H1 (cell line): ENCODE measurements at regions not wholly inside any gene's neighbourhood (a gene's known extent, or its start where the extent isn't known, plus 50 kb on each side); places are given as distances from the start of the nearest gene placed in this dataset.

ENCODE experiments used
- CTCF ChIA-PET: fragments of 300-600 bp; sonication (Branson Sonifier 250); formaldehyde crosslinking; loops from one replicate; lab custom pipeline; 2021; ENCODE audit not compliant: partially characterized antibody; lab: Charles Lee
- POLR2A ChIA-PET: fragments of 300-600 bp; sonication (Branson Sonifier 250); formaldehyde crosslinking; loops from one replicate; lab custom pipeline; 2021; ENCODE audit warnings: inconsistent platforms; ENCODE audit not compliant: partially characterized antibody; lab: Charles Lee
- DNase-seq, 2 experiments: peaks; one replicate each; pipeline versions ENCODE4 v3.0.0 to v3.0.0-alpha.2; 2010 to 2022; ENCODE audit warnings: low spot score in 2 of 2, low read depth in 1 of 2, mixed read lengths in 1 of 2
- FAIRE-seq: peaks from 2 replicates; lab custom pipeline; 2011; peaks lifted over from hg19 to GRCh38; lab: Jason Lieb, UNC
- H2AFZ ChIP-seq: 2 replicates; pipeline ENCODE4 v1.8.1; 2012; ENCODE audit warnings: low read length, inconsistent platforms
- H2AK5ac ChIP-seq: 2 replicates; pipeline ENCODE4 v1.6.1; 2013; ENCODE audit warnings: low read depth, low read length
- H2BK120ac ChIP-seq: replicated peaks from 2 replicates; pipeline ENCODE3; 2013; ENCODE audit warnings: low read depth, low read length, inconsistent platforms
- H2BK12ac ChIP-seq: 2 replicates; pipeline ENCODE4 v1.6.1; 2013; ENCODE audit warnings: low read depth, low read length
- H2BK15ac ChIP-seq: 2 replicates; pipeline ENCODE4 v1.6.1; 2013; ENCODE audit warnings: low read length
- H2BK20ac ChIP-seq: 2 replicates; pipeline ENCODE4 v1.6.1; 2013; ENCODE audit warnings: low read length
- H2BK5ac ChIP-seq: 2 replicates; pipeline ENCODE4 v1.6.1; 2013; ENCODE audit warnings: low read depth, low read length
- H3K14ac ChIP-seq: 2 replicates; pipeline ENCODE4 v1.6.1; 2013; ENCODE audit warnings: inconsistent platforms; ENCODE audit not compliant: insufficient read length
- H3K18ac ChIP-seq: 2 replicates; pipeline ENCODE4 v1.6.1; 2013; ENCODE audit warnings: low read length; ENCODE audit errors: extremely low read depth
- H3K23ac ChIP-seq: 2 replicates; pipeline ENCODE4 v1.6.1; 2013; ENCODE audit warnings: inconsistent platforms; ENCODE audit not compliant: insufficient read length
- H3K23me2 ChIP-seq: 2 replicates; pipeline ENCODE4 v1.6.1; 2013; ENCODE audit warnings: low read depth, low read length
- H3K27ac ChIP-seq: 2 replicates; pipeline ENCODE4 v1.6.1; 2011; ENCODE audit warnings: low read depth, low read length, inconsistent platforms
- H3K27me3 ChIP-seq, 4 experiments: replicated peaks in 1 of 4; 1 replicate in 1 of 4; 2 replicates in 3 of 4; pipeline versions ENCODE4 v1.6.1 to v1.8.1; 2011 to 2013; ENCODE audit warnings: low read length in 3 of 4, mild to moderate bottlenecking in 3 of 4, inconsistent platforms in 2 of 4, mixed read lengths in 2 of 4, moderate library complexity in 1 of 4; ENCODE audit not compliant: control insufficient read depth in 3 of 4, insufficient read depth in 3 of 4; ENCODE audit errors: extremely low read depth in 1 of 4
- H3K36me3 ChIP-seq, 4 experiments: 2 replicates each; pipeline versions ENCODE4 v1.6.1 to v1.8.1; 2011 to 2013; ENCODE audit warnings: mild to moderate bottlenecking in 4 of 4, low read length in 3 of 4, moderate library complexity in 2 of 4, control low read depth in 1 of 4, inconsistent platforms in 1 of 4; ENCODE audit not compliant: insufficient read depth in 4 of 4, control insufficient read depth in 2 of 4
- H3K4ac ChIP-seq: replicated peaks from 2 replicates; pipeline ENCODE3; 2013; ENCODE audit warnings: low read length, low read depth, mixed read lengths, inconsistent platforms; ENCODE audit not compliant: insufficient read length
- H3K4me1 ChIP-seq, 4 experiments: replicated peaks in 1 of 4; 1 replicate in 1 of 4; 2 replicates in 3 of 4; pipeline versions ENCODE4 v1.6.1 to v1.8.1; 2011 to 2013; ENCODE audit warnings: low read length in 3 of 4, inconsistent platforms in 2 of 4, mixed read lengths in 1 of 4; ENCODE audit not compliant: insufficient read depth in 4 of 4, control insufficient read depth in 3 of 4
- H3K4me2 ChIP-seq, 2 experiments: 2 replicates each; pipeline versions ENCODE4 v1.6.1 to v1.8.1; 2011 to 2013; ENCODE audit warnings: low read depth in 2 of 2, low read length in 2 of 2, control low read depth in 1 of 2, inconsistent platforms in 1 of 2, mild to moderate bottlenecking in 1 of 2; ENCODE audit not compliant: insufficient read depth in 1 of 2
- H3K4me3 ChIP-seq, 4 experiments: fragments of 200-600, 300-600 bp in 1 of 4; sonication (generic), shearing (Covaris generic), sonication (Bioruptor Twin) in 1 of 4; 2 replicates each; pipeline versions ENCODE4 v1.5.1 to v1.8.1; 2011 to 2016; ENCODE audit warnings: low read length in 4 of 4, low read depth in 3 of 4, control low read depth in 2 of 4, inconsistent platforms in 2 of 4, mild to moderate bottlenecking in 2 of 4, mixed read lengths in 1 of 4, moderate library complexity in 1 of 4; ENCODE audit not compliant: insufficient read depth in 2 of 4; ENCODE audit errors: extremely low read depth in 1 of 4
- H3K56ac ChIP-seq: replicated peaks from 2 replicates; pipeline ENCODE3; 2013; ENCODE audit warnings: low read depth, mild to moderate bottlenecking, mixed read lengths, low read length, inconsistent platforms; ENCODE audit not compliant: insufficient read length
- H3K79me1 ChIP-seq: 2 replicates; pipeline ENCODE4 v1.6.1; 2013; ENCODE audit warnings: low read depth, low read length, control low read depth
- H3K79me2 ChIP-seq, 2 experiments: 2 replicates each; pipeline versions ENCODE4 v1.6.1 to v1.8.1; 2012 to 2013; ENCODE audit warnings: low read length in 2 of 2, mild to moderate bottlenecking in 2 of 2, inconsistent platforms in 1 of 2; ENCODE audit not compliant: insufficient read depth in 2 of 2, control insufficient read depth in 1 of 2
- H3K9ac ChIP-seq, 4 experiments: replicated peaks in 1 of 4; 1 replicate in 1 of 4; 2 replicates in 3 of 4; pipeline versions ENCODE4 v1.6.1 to v1.8.1; 2011 to 2013; ENCODE audit warnings: low read depth in 3 of 4, low read length in 3 of 4, control low read depth in 2 of 4, mild to moderate bottlenecking in 2 of 4, moderate library complexity in 2 of 4, inconsistent platforms in 1 of 4; ENCODE audit errors: extremely low read depth in 1 of 4
- H3K9me3 ChIP-seq, 2 experiments: 2 replicates each; pipeline versions ENCODE4 v1.6.1 to v1.8.1; 2012 to 2013; ENCODE audit warnings: mild to moderate bottlenecking in 2 of 2, moderate library complexity in 2 of 2, control low read depth in 1 of 2, inconsistent platforms in 1 of 2, low read depth in 1 of 2, low read length in 1 of 2, mixed read lengths in 1 of 2; ENCODE audit not compliant: insufficient read depth in 2 of 2
- H4K20me1 ChIP-seq, 2 experiments: replicated peaks in 1 of 2; 2 replicates each; pipeline versions ENCODE3 to v1.8.1; 2011 to 2013; ENCODE audit warnings: inconsistent platforms in 2 of 2, low read length in 2 of 2, mild to moderate bottlenecking in 1 of 2; ENCODE audit not compliant: insufficient read depth in 2 of 2, control insufficient read depth in 1 of 2
- H4K5ac ChIP-seq: 2 replicates; pipeline ENCODE4 v1.6.1; 2013; ENCODE audit warnings: low read length, low read depth, mixed read lengths, inconsistent platforms; ENCODE audit not compliant: insufficient read length
- H4K8ac ChIP-seq: 2 replicates; pipeline ENCODE4 v1.8.0; 2013; ENCODE audit warnings: mild to moderate bottlenecking, moderate library complexity, low read length, inconsistent platforms; ENCODE audit not compliant: insufficient read depth; ENCODE audit errors: extremely low read depth
- H4K91ac ChIP-seq: replicated peaks from 2 replicates; pipeline ENCODE3; 2013; ENCODE audit warnings: low read length, mixed read lengths, inconsistent platforms; ENCODE audit not compliant: insufficient read length
- ASH2L ChIP-seq: fragments of 200-600, 300-600 bp; sonication (generic); IDR thresholded peaks from one replicate; pipeline ENCODE4 v1.7.1; 2017; ENCODE audit warnings: low read length
- CHD1 ChIP-seq: IDR thresholded peaks from 2 replicates; pipeline ENCODE4 v1.6.1; 2012; ENCODE audit warnings: low read depth, low read length, improper control_type of control experiment
- HDAC2 ChIP-seq, 2 experiments: fragments of 300-600 bp in 1 of 2; sonication (generic) in 1 of 2; IDR thresholded peaks; 2 replicates each; pipeline ENCODE4 v1.6.1; 2011 to 2012; ENCODE audit warnings: low read depth in 2 of 2, low read length in 2 of 2, mild to moderate bottlenecking in 2 of 2, moderate library complexity in 2 of 2, borderline replicate concordance in 1 of 2, inconsistent platforms in 1 of 2
- NRF1 ChIP-seq: IDR thresholded peaks from 2 replicates; pipeline ENCODE4 v1.6.1; 2011; ENCODE audit warnings: mild to moderate bottlenecking, low read depth, low read length, improper control_type of control experiment
- RXRA ChIP-seq: IDR thresholded peaks from 2 replicates; pipeline ENCODE4 v1.6.1; 2011; ENCODE audit warnings: low read depth, mild to moderate bottlenecking, low read length, moderate library complexity; ENCODE audit not compliant: insufficient read depth
- WGBS, 2 experiments: shearing (Covaris generic) in 1 of 2; methylation state at CpG; one replicate each; pipeline versions ENCODE4 v1.1.6 to v1.1.7; 2013 to 2015; ENCODE audit warnings: low lambda C conversion rate in 2 of 2, mixed read lengths in 2 of 2, inconsistent platforms in 1 of 2, low coverage in 1 of 2, missing lambda C conversion rate in 1 of 2; ENCODE audit not compliant: insufficient replicate concordance in 2 of 2, insufficient coverage in 1 of 2, insufficient read length in 1 of 2; ENCODE audit errors: extremely low coverage in 1 of 2, missing lambda C conversion rate in 1 of 2; 5-methylcytosine and 5-hydroxymethylcytosine counted together
- TF ChIP-seq, protein P1 (sequence below): IDR thresholded peaks from 2 replicates; pipeline ENCODE4 v1.6.1; 2011; ENCODE audit warnings: low read length, improper control_type of control experiment

DNA sequence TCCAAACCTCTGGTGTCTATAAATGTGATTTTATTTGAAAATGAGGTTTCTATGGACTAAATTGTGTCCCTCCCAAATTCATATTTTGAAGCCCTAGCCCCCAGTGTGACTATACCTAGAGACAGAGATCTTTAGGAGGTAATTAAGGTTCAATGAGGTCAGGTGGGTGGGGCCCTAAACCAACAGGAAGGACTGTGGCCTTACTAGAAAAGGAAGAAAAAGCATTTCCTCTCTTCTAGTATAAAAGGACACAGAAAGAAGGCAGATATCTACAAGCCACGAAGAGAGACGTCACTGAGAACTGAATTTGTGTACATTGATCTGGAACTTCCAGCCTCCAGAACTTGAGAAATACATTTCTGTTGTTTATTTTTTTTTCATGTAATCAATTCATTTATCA, 123.1 kb upstream of the RUNX1 start:
- no peak overlapping the region for H3K4me3 ChIP-seq
- H3K27me3 ChIP-seq, result no peaks in the 10 kb centered on the region
- no peak overlapping the region for H3K27ac ChIP-seq
- H3K79me2 ChIP-seq, result no peaks in the 10 kb centered on the region
- H2BK120ac ChIP-seq, result no peak overlapping the region
- H4K5ac ChIP-seq, result no peak overlapping the region
- no peak overlapping the region for H2BK12ac ChIP-seq
- no peak overlapping the region for H2BK5ac ChIP-seq
- CTCF ChIA-PET, result no interaction called here
- DNase-seq (no peak), FAIRE-seq (no peak)
- no peak overlapping the region for H3K18ac ChIP-seq
- H2BK20ac ChIP-seq, result no peak overlapping the region
- no peaks in the 10 kb centered on the region for H4K20me1 ChIP-seq
- TF ChIP-seq RXRA (no peak), NRF1 (no peak), CHD1 (no peak), ASH2L (no peak), HDAC2 (IDR thresholded peaks at IDR 0.05; ENCODE audit: borderline replicate concordance in 1 of 2, low read depth in 2 of 2, low read length in 2 of 2) (no peak)
- TF ChIP-seq, protein P1, sequence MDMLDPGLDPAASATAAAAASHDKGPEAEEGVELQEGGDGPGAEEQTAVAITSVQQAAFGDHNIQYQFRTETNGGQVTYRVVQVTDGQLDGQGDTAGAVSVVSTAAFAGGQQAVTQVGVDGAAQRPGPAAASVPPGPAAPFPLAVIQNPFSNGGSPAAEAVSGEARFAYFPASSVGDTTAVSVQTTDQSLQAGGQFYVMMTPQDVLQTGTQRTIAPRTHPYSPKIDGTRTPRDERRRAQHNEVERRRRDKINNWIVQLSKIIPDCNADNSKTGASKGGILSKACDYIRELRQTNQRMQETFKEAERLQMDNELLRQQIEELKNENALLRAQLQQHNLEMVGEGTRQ, result no peak
- peaks cover 0 to 4% (median 2%) of the 10 kb centered on the region in 4 experiments; a peak in 4 of 7 replicates for H3K4me1 ChIP-seq
- H4K8ac ChIP-seq, result no peak overlapping the region
- H2AK5ac ChIP-seq, result no peak overlapping the region
- H3K56ac ChIP-seq, result no peak overlapping the region
- H3K4me2 ChIP-seq, result no peak overlapping the region
- H4K91ac ChIP-seq, result no peak overlapping the region
- H3K79me1 ChIP-seq, result no peaks in the 10 kb centered on the region
- POLR2A ChIA-PET, result no interaction called here
- no peak overlapping the region for H2AFZ ChIP-seq
- H3K9ac ChIP-seq, result no peak overlapping the region
- H3K4ac ChIP-seq, result no peak overlapping the region
- 100% methylated on average over 2 of the region's 2 CpGs; no CpG with 5 or more reads in 1 of the 2 experiments for WGBS, 2 experiments
- H3K36me3 ChIP-seq, result no peaks in the 10 kb centered on the region
- H3K23ac ChIP-seq, result no peak overlapping the region
- H2BK15ac ChIP-seq, result no peak overlapping the region
- H3K9me3 ChIP-seq, result no peaks in the 10 kb centered on the region
- no peak overlapping the region for H3K14ac ChIP-seq
- H3K23me2 ChIP-seq, result no peaks in the 10 kb centered on the region
